Neural cell (in vitro differentiated cells): ENCODE measurements at regions not wholly inside any gene's neighbourhood (a gene's known extent, or its start where the extent isn't known, plus 50 kb on each side); places are given as distances from the start of the nearest gene placed in this dataset.
A peak's percentile ranks its signal among the peaks of the same experiment; 100 is the strongest.

Experiments used
- H2AFZ ChIP-seq: fragments of 200-600, 300-800 bp; sonication (generic), shearing (Covaris generic); 2 replicates; pipeline ENCODE4 v1.6.0; 2014; ENCODE audit warnings: low read depth, mild to moderate bottlenecking, antibody characterized with exemption, low read length, moderate library complexity
- H3F3A ChIP-seq: fragments of 200-600 bp; shearing (Covaris generic); 2 replicates; pipeline ENCODE4 v1.6.1; 2016; ENCODE audit warnings: mild to moderate bottlenecking, moderate library complexity, mixed read lengths, antibody characterized with exemption, low read length; ENCODE audit not compliant: insufficient read depth, poor library complexity, severe bottlenecking
- H3K27ac ChIP-seq: fragments of 200-600, 300-800 bp; sonication (generic), shearing (Covaris generic); 2 replicates; pipeline ENCODE4 v1.5.1; 2014; ENCODE audit warnings: mild to moderate bottlenecking, low read length, moderate library complexity
- H3K27me3 ChIP-seq: fragments of 300-800, 200-600 bp; sonication (generic), shearing (Covaris generic); 2 replicates; pipeline ENCODE4 v1.6.0; 2014; ENCODE audit warnings: mild to moderate bottlenecking, low read depth, low read length, moderate library complexity; ENCODE audit not compliant: insufficient read depth
- H3K36me3 ChIP-seq: fragments of 300-800, 200-600 bp; sonication (generic), shearing (Covaris generic); 2 replicates; pipeline ENCODE4 v1.5.1; 2014; ENCODE audit warnings: mild to moderate bottlenecking, antibody characterized with exemption, low read length, moderate library complexity; ENCODE audit not compliant: insufficient read depth
- H3K4me2 ChIP-seq: fragments of 300-800, 200-600 bp; sonication (generic), shearing (Covaris generic); 2 replicates; pipeline ENCODE4 v1.6.0; 2014; ENCODE audit warnings: mild to moderate bottlenecking, low read length
- H3K4me3 ChIP-seq: fragments of 300-800, 200-600 bp; sonication (generic), shearing (Covaris generic); 2 replicates; pipeline ENCODE4 v1.5.1; 2014; ENCODE audit warnings: mild to moderate bottlenecking, low read length, moderate library complexity
- H3K79me2 ChIP-seq: fragments of 200-600 bp; shearing (Covaris generic); replicated peaks from 2 replicates; pipeline ENCODE4 v1.6.0; 2014; ENCODE audit warnings: mild to moderate bottlenecking, low read length, moderate library complexity; ENCODE audit not compliant: insufficient read depth
- H3K9ac ChIP-seq: fragments of 300-800, 200-600 bp; sonication (generic), shearing (Covaris generic); 2 replicates; pipeline ENCODE4 v1.6.1; 2016; ENCODE audit warnings: mild to moderate bottlenecking, low read length, mixed read lengths
- H3K9me2 ChIP-seq: fragments of 200-600 bp; shearing (Covaris generic); 2 replicates; pipeline ENCODE4 v1.6.1; 2016; ENCODE audit warnings: mild to moderate bottlenecking, low read length, mixed read lengths; ENCODE audit not compliant: insufficient read depth
- H3K9me3 ChIP-seq: fragments of 200-600, 300-800 bp; sonication (generic), shearing (Covaris generic); 2 replicates; pipeline ENCODE4 v1.6.1; 2016; ENCODE audit warnings: mild to moderate bottlenecking, mixed run types, low read length, moderate library complexity, mixed read lengths
- H4K20me1 ChIP-seq: fragments of 200-600 bp; shearing (Covaris generic); 2 replicates; pipeline ENCODE4 v1.6.1; 2016; ENCODE audit warnings: mild to moderate bottlenecking, mixed run types; ENCODE audit not compliant: insufficient read depth
- EP300 ChIP-seq: fragments of 450-650 bp; conservative IDR thresholded peaks from 2 replicates; pipeline ENCODE4 v1.6.1; 2014; ENCODE audit warnings: antibody characterized with exemption, mild to moderate bottlenecking, moderate library complexity; ENCODE audit not compliant: poor library complexity, severe bottlenecking
- POLR2AphosphoS5 ChIP-seq: IDR thresholded peaks from 2 replicates; pipeline ENCODE4 v1.6.1; 2012
- RAD21 ChIP-seq: fragments of 450-650 bp; conservative IDR thresholded peaks from 2 replicates; pipeline ENCODE4 v1.6.1; 2014; ENCODE audit warnings: antibody characterized with exemption, mild to moderate bottlenecking, moderate library complexity
- SMC3 ChIP-seq: fragments of 450-650 bp; conservative IDR thresholded peaks from 2 replicates; pipeline ENCODE4 v1.6.1; 2014; ENCODE audit warnings: antibody characterized with exemption, mild to moderate bottlenecking, moderate library complexity; ENCODE audit not compliant: poor library complexity
- TAF1 ChIP-seq: IDR thresholded peaks from 2 replicates; pipeline ENCODE4 v1.6.1; 2012; ENCODE audit warnings: low read depth
- TF ChIP-seq, protein P1 (sequence below): IDR thresholded peaks from 2 replicates; pipeline ENCODE4 v1.6.1; 2012; ENCODE audit warnings: borderline replicate concordance
- TF ChIP-seq, protein P2 (sequence below): fragments of 450-650 bp; IDR thresholded peaks from 2 replicates; pipeline ENCODE4 v1.5.1; 2014; ENCODE audit warnings: antibody characterized with exemption, mild to moderate bottlenecking, moderate library complexity; ENCODE audit not compliant: poor library complexity, severe bottlenecking

DNA sequence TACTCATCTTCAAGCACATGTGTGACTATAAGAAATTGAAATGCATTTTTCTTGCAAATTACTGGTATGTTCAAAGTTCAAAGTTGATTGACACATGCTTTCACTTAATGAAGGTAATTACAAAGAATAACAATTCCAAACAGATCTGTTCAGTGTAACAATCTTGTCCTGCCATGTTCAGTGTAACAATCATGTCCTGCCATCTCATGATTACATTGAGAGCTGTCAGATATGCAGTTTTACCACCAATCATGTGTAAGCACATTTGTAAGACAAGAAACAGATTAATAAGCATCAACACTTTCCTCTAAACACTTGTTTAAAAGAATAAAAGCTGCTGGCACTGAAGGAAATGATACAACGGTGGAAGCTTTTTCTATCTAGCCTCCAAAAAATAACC is 80.3 kb upstream of the ZNF281 start:
- H3K27me3 ChIP-seq, result no peaks in the 10 kb centered on the region
- no peaks in the 10 kb centered on the region for H3K9me3 ChIP-seq
- H3K9me2 ChIP-seq, result no peaks in the 10 kb centered on the region
- H3K36me3 ChIP-seq, result no peaks in the 10 kb centered on the region
- H2AFZ ChIP-seq, result no peak overlapping the region
- H4K20me1 ChIP-seq, result no peaks in the 10 kb centered on the region
- H3K4me3 ChIP-seq, result no peak overlapping the region
- no peak overlapping the region for H3K4me2 ChIP-seq
- no peak overlapping the region for H3K9ac ChIP-seq
- H3F3A ChIP-seq, result no peaks in the 10 kb centered on the region
- TF ChIP-seq, protein P1, sequence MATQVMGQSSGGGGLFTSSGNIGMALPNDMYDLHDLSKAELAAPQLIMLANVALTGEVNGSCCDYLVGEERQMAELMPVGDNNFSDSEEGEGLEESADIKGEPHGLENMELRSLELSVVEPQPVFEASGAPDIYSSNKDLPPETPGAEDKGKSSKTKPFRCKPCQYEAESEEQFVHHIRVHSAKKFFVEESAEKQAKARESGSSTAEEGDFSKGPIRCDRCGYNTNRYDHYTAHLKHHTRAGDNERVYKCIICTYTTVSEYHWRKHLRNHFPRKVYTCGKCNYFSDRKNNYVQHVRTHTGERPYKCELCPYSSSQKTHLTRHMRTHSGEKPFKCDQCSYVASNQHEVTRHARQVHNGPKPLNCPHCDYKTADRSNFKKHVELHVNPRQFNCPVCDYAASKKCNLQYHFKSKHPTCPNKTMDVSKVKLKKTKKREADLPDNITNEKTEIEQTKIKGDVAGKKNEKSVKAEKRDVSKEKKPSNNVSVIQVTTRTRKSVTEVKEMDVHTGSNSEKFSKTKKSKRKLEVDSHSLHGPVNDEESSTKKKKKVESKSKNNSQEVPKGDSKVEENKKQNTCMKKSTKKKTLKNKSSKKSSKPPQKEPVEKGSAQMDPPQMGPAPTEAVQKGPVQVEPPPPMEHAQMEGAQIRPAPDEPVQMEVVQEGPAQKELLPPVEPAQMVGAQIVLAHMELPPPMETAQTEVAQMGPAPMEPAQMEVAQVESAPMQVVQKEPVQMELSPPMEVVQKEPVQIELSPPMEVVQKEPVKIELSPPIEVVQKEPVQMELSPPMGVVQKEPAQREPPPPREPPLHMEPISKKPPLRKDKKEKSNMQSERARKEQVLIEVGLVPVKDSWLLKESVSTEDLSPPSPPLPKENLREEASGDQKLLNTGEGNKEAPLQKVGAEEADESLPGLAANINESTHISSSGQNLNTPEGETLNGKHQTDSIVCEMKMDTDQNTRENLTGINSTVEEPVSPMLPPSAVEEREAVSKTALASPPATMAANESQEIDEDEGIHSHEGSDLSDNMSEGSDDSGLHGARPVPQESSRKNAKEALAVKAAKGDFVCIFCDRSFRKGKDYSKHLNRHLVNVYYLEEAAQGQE, result no peak
- TF ChIP-seq POLR2AphosphoS5, result peak; percentile 28
- no peak for TF ChIP-seq SMC3
- TF ChIP-seq RAD21, result no peak
- peak; percentile 59 for TF ChIP-seq EP300
- TF ChIP-seq TAF1, result no peak
- H3K79me2 ChIP-seq, result no peaks in the 10 kb centered on the region
- H3K27ac ChIP-seq, result no peak overlapping the region

DNA sequence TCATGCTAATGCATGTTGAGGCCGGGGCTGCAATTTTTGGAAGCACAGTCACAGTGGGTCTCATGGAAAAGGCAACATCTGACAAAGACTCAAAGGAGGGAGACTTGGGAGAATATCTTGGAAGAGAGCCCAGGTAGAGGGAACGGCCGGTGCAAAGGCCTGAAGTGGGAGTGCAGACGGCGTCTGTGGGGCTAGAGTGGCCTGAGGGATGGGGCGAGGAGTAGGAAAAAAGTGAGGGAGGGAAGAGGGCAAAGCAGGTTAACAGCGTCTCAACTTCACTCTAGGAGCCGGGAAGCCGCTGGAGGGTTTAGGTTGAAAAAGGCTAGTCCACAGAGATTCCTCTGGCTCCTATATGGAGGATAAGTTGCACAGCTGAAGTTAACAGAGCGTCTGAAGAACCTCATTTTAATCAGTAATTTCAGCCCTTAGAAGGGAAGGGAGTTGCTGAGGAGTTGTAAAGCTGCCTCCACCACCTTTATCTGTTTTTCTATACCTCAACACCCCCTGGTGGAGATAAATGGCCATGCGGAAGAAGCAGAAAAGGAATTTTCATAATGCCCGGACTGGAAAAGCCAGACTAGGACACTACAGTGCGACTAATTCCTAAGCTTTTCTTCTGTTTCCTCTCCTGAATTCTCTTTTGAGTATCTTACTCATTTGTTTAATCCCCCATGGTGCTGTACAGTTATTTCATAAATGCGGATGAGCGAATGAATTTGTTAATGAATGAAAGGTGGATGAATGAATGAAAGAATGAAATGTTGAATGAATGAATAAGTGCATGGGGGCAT is 78.7 kb upstream of the ZNF281 start:
- no peaks in the 10 kb centered on the region for H3K36me3 ChIP-seq
- no peaks in the 10 kb centered on the region for H3K9me3 ChIP-seq
- no peaks in the 10 kb centered on the region for H3K9me2 ChIP-seq
- no peak overlapping the region for H3K4me2 ChIP-seq
- H3K9ac ChIP-seq, result no peak overlapping the region
- no peak overlapping the region for H3K4me3 ChIP-seq
- H4K20me1 ChIP-seq, result no peaks in the 10 kb centered on the region
- H3K79me2 ChIP-seq, result no peaks in the 10 kb centered on the region
- H2AFZ ChIP-seq, result no peak overlapping the region
- H3F3A ChIP-seq, result no peaks in the 10 kb centered on the region
- H3K27ac ChIP-seq, result no peak overlapping the region
- H3K27me3 ChIP-seq, result no peaks in the 10 kb centered on the region
- no peak for TF ChIP-seq EP300
- TF ChIP-seq, protein P2, sequence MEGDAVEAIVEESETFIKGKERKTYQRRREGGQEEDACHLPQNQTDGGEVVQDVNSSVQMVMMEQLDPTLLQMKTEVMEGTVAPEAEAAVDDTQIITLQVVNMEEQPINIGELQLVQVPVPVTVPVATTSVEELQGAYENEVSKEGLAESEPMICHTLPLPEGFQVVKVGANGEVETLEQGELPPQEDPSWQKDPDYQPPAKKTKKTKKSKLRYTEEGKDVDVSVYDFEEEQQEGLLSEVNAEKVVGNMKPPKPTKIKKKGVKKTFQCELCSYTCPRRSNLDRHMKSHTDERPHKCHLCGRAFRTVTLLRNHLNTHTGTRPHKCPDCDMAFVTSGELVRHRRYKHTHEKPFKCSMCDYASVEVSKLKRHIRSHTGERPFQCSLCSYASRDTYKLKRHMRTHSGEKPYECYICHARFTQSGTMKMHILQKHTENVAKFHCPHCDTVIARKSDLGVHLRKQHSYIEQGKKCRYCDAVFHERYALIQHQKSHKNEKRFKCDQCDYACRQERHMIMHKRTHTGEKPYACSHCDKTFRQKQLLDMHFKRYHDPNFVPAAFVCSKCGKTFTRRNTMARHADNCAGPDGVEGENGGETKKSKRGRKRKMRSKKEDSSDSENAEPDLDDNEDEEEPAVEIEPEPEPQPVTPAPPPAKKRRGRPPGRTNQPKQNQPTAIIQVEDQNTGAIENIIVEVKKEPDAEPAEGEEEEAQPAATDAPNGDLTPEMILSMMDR, result peak; percentile 90
- peak; percentile 94 for TF ChIP-seq SMC3
- TF ChIP-seq, protein P1, result no peak
- peak; percentile 89 for TF ChIP-seq RAD21
